ENCODE measurements at regions not wholly inside any gene's neighbourhood (a gene's known extent, or its start where the extent isn't known, plus 50 kb on each side); places are given as distances from the start of the nearest gene placed in this dataset.

DNA sequence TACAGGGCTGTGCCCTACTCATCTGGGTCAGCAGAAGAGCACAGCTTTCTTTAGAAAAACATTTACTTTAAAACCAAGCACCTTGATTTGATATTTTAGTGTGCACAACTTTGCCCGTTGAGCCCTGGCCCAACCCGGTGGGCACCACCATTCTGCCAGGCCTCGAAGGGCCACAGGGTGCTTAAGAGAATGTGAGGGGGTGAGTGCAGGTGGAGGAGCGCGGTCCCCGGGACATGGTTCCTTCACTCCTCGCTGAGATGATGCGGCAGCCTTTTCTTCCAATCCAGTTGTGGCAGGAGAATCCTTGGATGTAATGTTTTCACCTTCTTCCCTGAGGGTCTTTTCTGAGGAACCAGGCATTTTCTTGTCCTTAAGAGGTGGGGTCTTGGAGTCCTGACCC, 119.0 kb downstream of the RPIA start:
- TF ChIP-seq, protein P1, sequence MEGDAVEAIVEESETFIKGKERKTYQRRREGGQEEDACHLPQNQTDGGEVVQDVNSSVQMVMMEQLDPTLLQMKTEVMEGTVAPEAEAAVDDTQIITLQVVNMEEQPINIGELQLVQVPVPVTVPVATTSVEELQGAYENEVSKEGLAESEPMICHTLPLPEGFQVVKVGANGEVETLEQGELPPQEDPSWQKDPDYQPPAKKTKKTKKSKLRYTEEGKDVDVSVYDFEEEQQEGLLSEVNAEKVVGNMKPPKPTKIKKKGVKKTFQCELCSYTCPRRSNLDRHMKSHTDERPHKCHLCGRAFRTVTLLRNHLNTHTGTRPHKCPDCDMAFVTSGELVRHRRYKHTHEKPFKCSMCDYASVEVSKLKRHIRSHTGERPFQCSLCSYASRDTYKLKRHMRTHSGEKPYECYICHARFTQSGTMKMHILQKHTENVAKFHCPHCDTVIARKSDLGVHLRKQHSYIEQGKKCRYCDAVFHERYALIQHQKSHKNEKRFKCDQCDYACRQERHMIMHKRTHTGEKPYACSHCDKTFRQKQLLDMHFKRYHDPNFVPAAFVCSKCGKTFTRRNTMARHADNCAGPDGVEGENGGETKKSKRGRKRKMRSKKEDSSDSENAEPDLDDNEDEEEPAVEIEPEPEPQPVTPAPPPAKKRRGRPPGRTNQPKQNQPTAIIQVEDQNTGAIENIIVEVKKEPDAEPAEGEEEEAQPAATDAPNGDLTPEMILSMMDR (IDR thresholded peaks at IDR 0.05), result no peak
- Histone ChIP-seq H3K27ac (no peak overlapping the region), H3K4me3 (no peak overlapping the region), H3K4me1 (no peaks in the 10 kb centered on the region), H3K9me3 (peaks cover 0 to 3% of the 10 kb centered on the region in 2 donors), H3K36me3 (no peaks in the 10 kb centered on the region), H3K27me3 (no peaks in the 10 kb centered on the region)
- DNase-seq (no peak), ATAC-seq (no peak)
- intact Hi-C loops (cut with DNase I), result no loop called here

DNA sequence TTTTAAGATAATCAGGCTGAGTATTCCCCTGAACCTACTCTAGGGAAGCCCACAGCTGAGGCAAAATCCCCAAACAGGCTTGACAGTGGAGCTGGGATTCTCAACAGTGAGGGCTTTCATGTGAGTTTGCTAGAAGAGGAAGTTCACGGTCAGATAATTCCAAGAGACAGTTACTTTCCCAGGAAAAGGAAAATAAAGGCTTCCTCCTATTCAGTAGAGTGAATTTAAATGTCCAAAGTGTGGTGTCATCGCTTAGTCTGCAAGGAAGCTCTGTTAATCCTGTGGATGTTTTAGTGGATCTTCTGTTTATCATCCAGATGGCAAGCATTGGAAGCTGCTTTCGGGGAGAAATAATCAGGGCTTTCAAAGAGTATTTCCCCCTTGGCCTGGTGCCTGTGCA, 119.8 kb downstream of the RPIA start:
- ATAC-seq (no peak), DNase-seq (no peak)
- intact Hi-C loops (cut with DNase I), result no loop called here
- Histone ChIP-seq H3K36me3 (no peaks in the 10 kb centered on the region), H3K4me1 (no peaks in the 10 kb centered on the region), H3K27me3 (no peaks in the 10 kb centered on the region), H3K9me3 (peaks cover 0 to 11% of the 10 kb centered on the region in 2 donors), H3K4me3 (no peak overlapping the region), H3K27ac (no peak overlapping the region)
- TF ChIP-seq, protein P1 (IDR thresholded peaks at IDR 0.05), result no peak

DNA sequence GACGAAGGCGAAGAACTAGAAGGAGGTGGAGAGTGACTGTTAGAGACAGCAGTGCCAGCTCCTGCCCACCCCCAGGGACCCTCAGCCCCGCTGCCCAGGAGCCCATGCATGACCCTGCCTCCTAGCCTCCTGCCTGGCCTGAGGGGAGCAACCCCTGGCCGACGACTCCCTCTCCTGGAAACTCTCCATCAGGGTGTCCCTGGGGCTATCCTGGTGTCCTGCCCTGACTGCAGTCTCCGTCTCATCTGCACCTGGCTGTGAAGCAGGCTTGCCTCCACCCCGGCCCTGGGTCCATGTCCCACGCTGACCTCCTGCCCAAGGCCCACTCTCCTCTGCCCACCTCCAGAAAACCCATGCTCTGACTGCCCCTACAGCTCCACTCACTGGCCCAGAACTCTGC, 120.2 kb downstream of the RPIA start:
- H3K36me3 ChIP-seq, result no peaks in the 10 kb centered on the region
- H3K4me1 ChIP-seq, result no peaks in the 10 kb centered on the region
- TF ChIP-seq, protein P1 (IDR thresholded peaks at IDR 0.05), result no peak
- intact Hi-C loops (cut with DNase I), result no loop called here
- H3K27me3 ChIP-seq, result no peaks in the 10 kb centered on the region
- no peak for DNase-seq
- peaks cover 0 to 13% of the 10 kb centered on the region in 2 donors for H3K9me3 ChIP-seq
- no peak for ATAC-seq
- no peak overlapping the region for H3K27ac ChIP-seq
- H3K4me3 ChIP-seq, result no peak overlapping the region

DNA sequence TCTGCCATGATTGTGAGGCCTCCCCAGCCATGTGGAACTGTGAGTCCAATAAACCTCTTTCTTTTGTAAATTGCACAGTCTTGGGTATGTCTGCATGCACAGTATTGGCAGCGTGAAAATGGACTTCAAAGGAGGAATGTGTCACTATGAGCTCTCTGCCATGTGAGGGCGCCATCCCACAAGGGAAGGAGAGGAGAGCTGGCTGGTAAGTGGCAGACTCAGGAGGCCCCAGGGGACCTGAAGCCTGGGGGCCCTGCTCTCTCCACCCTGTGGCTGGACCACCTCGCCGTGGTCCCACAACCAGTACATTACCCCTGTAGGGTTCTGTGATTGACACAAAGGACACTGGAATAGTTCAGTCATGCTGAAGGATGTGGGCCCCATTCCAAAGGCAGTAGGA, 122.1 kb downstream of the RPIA start:
- no peaks in the 10 kb centered on the region for H3K4me1 ChIP-seq
- no peak for ATAC-seq

DNA sequence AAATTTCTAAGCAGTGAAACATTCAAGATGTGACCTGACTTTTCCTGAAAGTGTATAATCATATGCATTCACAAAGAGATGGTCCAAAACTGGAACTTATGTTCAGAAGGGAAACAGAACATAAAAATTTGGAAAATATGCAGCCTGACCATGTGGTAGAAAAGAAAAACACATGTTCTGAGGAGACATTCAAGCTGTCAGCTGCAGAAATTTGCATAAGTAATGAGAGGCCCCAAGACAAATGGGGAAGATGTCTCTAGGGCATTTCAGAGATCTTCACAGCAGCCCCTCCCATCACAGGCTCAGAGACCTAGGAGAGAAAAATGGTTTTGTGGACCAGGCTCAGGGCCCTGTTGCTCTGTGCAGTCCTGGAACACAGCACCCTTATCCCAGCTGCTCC, 123.8 kb downstream of the RPIA start:
- no peaks in the 10 kb centered on the region for H3K4me1 ChIP-seq
- intact Hi-C loops (cut with DNase I), result no loop called here
- no peak overlapping the region for H3K4me3 ChIP-seq
- H3K27ac ChIP-seq, result no peak overlapping the region
- no peaks in the 10 kb centered on the region for H3K36me3 ChIP-seq
- TF ChIP-seq, protein P1 (IDR thresholded peaks at IDR 0.05), result no peak
- peaks cover 0 to 15% of the 10 kb centered on the region in 2 donors for H3K9me3 ChIP-seq
- no peaks in the 10 kb centered on the region for H3K27me3 ChIP-seq
- no peak for DNase-seq
- no peak for ATAC-seq

More for the DNA sequence above, 122.1 kb downstream of the RPIA start:
- TF ChIP-seq, protein P1 (IDR thresholded peaks at IDR 0.05), result no peak
- Histone ChIP-seq H3K4me3 (no peak overlapping the region), H3K27me3 (no peaks in the 10 kb centered on the region), H3K27ac (no peak overlapping the region), H3K9me3 (peaks cover 0 to 15% of the 10 kb centered on the region in 2 donors), H3K36me3 (no peaks in the 10 kb centered on the region)
- no peak for DNase-seq
- intact Hi-C loops (cut with DNase I), result no loop called here

Measured in left lung (tissue), 4 donors.